DOHH2 (cell line): ENCODE measurements at regions not wholly inside any gene's neighbourhood (a gene's known extent, or its start where the extent isn't known, plus 50 kb on each side); places are given as distances from the start of the nearest gene placed in this dataset.

Source experiments
- H3F3A ChIP-seq: fragments of 200-600 bp; sonication (generic), shearing (Covaris generic); 2 replicates; pipeline ENCODE4 v1.6.0; 2016; ENCODE audit warnings: antibody characterized with exemption, mild to moderate bottlenecking; ENCODE audit not compliant: control insufficient read depth, insufficient read depth
- H3K27ac ChIP-seq: fragments of 200-600 bp; sonication (generic); 2 replicates; pipeline ENCODE4 v1.5.1; 2014; ENCODE audit warnings: low read depth, mild to moderate bottlenecking, low read length, moderate library complexity
- H3K27me3 ChIP-seq: fragments of 200-600 bp; sonication (generic); 2 replicates; pipeline ENCODE4 v1.6.1; 2014; ENCODE audit warnings: mild to moderate bottlenecking, low read length, mixed read lengths; ENCODE audit not compliant: control insufficient read depth
- H3K36me3 ChIP-seq: fragments of 200-600 bp; sonication (generic); 2 replicates; pipeline ENCODE4 v1.6.1; 2014; ENCODE audit warnings: mild to moderate bottlenecking, low read length, moderate library complexity, mixed read lengths; ENCODE audit not compliant: control insufficient read depth
- H3K4me1 ChIP-seq: fragments of 200-600 bp; sonication (generic); 2 replicates; pipeline ENCODE4 v1.6.1; 2014; ENCODE audit warnings: mild to moderate bottlenecking, low read length, mixed read lengths; ENCODE audit not compliant: control insufficient read depth
- H3K4me2 ChIP-seq: fragments of 200-600 bp; sonication (generic); 2 replicates; pipeline ENCODE4 v1.6.0; 2014; ENCODE audit warnings: mild to moderate bottlenecking, low read length, moderate library complexity
- H3K4me3 ChIP-seq: fragments of 200-600 bp; sonication (generic); 2 replicates; pipeline ENCODE4 v1.5.1; 2014; ENCODE audit warnings: mild to moderate bottlenecking, low read length, mixed read lengths
- H3K79me2 ChIP-seq: fragments of 200-600 bp; sonication (generic); 2 replicates; pipeline ENCODE4 v1.6.1; 2014; ENCODE audit warnings: mild to moderate bottlenecking, low read length, mixed read lengths; ENCODE audit not compliant: control insufficient read depth
- H3K9me2 ChIP-seq: fragments of 200-600 bp; sonication (generic); replicated peaks from 2 replicates; pipeline ENCODE4 v1.6.1; 2014; ENCODE audit warnings: mild to moderate bottlenecking, low read length, mixed read lengths; ENCODE audit not compliant: control insufficient read depth
- H3K9me3 ChIP-seq: fragments of 200-600 bp; sonication (generic); 2 replicates; pipeline ENCODE4 v1.6.1; 2014; ENCODE audit warnings: antibody characterized with exemption, low read length, mixed read lengths; ENCODE audit not compliant: control insufficient read depth, insufficient read depth
- H4K20me1 ChIP-seq: fragments of 200-600 bp; sonication (generic); 2 replicates; pipeline ENCODE4 v1.6.0; 2014; ENCODE audit warnings: low read depth, mild to moderate bottlenecking, antibody characterized with exemption, low read length, moderate library complexity; ENCODE audit not compliant: control insufficient read depth, insufficient read depth
- EZH2phosphoT487 ChIP-seq: fragments of 200-600 bp; sonication (generic); IDR thresholded peaks from 2 replicates; pipeline ENCODE4 v1.6.1; 2017; ENCODE audit warnings: borderline replicate concordance, mild to moderate bottlenecking, antibody characterized with exemption, low read length, moderate library complexity, mixed read lengths
- TF ChIP-seq, protein P1 (sequence below): fragments of 200-600 bp; sonication (generic); IDR thresholded peaks from one replicate; pipeline ENCODE4 v1.5.1; 2014; ENCODE audit warnings: antibody characterized with exemption, mild to moderate bottlenecking, low read depth, low read length; ENCODE audit not compliant: poor library complexity, severe bottlenecking

DNA sequence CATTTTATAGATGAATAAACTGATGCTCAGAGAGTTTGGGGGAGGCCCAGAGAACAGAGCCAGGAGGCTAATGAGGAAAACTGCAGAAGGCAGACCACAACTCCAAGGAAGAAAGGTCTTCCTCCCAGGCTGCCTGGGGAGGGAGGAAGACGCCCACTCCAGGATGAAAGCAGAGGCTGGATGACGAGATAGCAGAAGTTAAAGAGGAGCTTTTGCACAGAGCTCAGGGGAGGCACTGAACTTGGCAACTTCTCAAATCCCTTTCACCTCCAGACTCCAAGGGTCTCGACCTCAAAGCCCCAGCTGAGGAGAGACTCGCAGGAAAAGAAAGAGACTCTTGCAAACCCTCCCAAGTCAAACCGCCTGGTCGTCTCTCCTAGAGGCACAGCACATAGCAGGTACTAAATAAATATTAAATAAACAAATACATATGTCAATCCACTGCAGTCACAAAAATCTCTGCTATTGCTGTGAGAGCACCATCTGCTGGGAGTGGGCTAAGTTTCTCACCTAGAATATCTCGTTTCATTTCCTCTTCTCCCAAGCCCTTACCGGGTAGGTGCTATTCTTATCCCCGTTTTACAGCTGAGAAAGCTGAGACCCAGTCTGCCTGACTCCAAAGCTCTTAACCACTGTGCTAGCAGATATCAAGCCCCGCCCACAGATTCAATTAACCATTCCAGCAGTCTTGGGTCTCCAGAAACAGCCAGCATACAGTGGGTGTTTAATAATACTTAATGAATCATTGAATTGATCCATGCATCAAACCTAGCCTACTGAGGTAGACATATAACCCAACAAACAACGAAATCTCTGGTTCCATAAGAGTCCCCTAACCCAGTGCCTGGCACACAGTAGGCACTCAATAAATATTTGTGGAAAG lies 97.8 kb upstream of the HAND1 start:
- Histone ChIP-seq H4K20me1 (no peaks in the 10 kb centered on the region), H3K9me3 (no peaks in the 10 kb centered on the region), H3K9me2 (no peaks in the 10 kb centered on the region), H3K27ac (no peak overlapping the region), H3K4me2 (no peak overlapping the region), H3K27me3 (peaks cover 13% of the 10 kb centered on the region), H3K4me3 (no peak overlapping the region), H3K4me1 (peaks cover 5% of the 10 kb centered on the region), H3K79me2 (no peaks in the 10 kb centered on the region), H3F3A (no peaks in the 10 kb centered on the region), H3K36me3 (no peaks in the 10 kb centered on the region)
- TF ChIP-seq, protein P1, sequence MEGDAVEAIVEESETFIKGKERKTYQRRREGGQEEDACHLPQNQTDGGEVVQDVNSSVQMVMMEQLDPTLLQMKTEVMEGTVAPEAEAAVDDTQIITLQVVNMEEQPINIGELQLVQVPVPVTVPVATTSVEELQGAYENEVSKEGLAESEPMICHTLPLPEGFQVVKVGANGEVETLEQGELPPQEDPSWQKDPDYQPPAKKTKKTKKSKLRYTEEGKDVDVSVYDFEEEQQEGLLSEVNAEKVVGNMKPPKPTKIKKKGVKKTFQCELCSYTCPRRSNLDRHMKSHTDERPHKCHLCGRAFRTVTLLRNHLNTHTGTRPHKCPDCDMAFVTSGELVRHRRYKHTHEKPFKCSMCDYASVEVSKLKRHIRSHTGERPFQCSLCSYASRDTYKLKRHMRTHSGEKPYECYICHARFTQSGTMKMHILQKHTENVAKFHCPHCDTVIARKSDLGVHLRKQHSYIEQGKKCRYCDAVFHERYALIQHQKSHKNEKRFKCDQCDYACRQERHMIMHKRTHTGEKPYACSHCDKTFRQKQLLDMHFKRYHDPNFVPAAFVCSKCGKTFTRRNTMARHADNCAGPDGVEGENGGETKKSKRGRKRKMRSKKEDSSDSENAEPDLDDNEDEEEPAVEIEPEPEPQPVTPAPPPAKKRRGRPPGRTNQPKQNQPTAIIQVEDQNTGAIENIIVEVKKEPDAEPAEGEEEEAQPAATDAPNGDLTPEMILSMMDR, result peak; percentile 43
- TF ChIP-seq EZH2phosphoT487, result no peak

DNA sequence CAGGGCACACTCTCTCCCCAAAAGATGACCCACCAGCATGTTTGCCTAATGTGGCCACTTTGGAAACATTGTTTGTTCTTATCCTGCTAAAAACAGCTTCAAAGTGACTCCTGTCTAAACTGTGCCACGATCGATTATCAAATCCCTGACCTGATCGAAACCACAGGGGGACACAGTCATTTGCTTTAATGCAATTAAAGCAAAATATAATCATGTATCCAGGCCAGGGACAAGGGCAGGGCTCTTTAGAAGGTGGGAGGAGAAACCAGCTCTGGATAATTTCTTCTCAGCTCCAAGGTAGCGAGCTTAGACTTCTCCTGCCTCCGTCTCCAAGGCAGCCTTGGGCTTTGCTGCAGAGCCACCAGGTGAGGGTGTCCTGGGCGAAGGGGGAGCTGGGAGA lies 95.0 kb upstream of the HAND1 start:
- Histone ChIP-seq H3K9me3 (no peaks in the 10 kb centered on the region), H3K27me3 (peaks cover 13% of the 10 kb centered on the region), H3K4me2 (no peak overlapping the region), H3K4me3 (no peak overlapping the region), H3K9me2 (no peaks in the 10 kb centered on the region), H3K4me1 (peaks cover 5% of the 10 kb centered on the region), H3K27ac (no peak overlapping the region), H3F3A (no peaks in the 10 kb centered on the region), H3K36me3 (no peaks in the 10 kb centered on the region), H3K79me2 (no peaks in the 10 kb centered on the region), H4K20me1 (no peaks in the 10 kb centered on the region)
- no peak for TF ChIP-seq EZH2phosphoT487
- TF ChIP-seq, protein P1, result no peak

DNA sequence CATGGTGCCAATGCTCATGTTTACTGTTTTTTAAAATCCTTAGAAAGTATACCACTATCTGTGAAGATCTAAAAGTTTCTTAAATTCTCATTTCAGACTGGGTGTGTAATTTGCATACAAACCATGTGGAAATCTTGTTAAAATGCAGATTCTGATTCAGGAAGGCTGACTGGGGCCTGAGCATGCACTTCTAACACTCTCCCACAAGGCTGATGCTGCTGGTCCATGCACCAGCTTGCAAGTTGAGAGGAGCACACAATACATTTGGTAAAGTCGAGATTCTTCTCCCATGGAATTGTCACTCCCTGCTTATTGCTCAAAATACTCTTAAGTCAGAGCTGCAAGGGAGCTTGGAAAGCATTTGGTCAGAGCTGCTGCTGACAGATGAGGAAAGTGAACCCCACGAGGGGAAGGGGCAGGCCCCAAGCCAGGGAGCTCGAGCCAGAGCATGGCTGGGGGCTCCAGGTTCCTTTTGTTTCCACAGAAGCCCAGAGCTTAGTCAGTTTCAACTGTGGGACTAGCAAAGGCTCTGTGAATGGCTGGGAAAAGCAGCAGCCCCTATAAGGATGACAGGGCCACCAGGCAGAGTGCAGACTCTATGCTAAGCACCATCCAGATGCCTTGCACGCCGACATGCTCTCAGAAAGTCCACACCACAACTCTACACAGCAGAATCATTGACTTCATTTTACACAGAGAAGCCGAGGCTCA lies 93.5 kb upstream of the HAND1 start:
- Histone ChIP-seq H3K36me3 (no peaks in the 10 kb centered on the region), H3K4me1 (peaks cover 5% of the 10 kb centered on the region), H3K9me2 (no peaks in the 10 kb centered on the region), H3K27me3 (peaks cover 8% of the 10 kb centered on the region), H4K20me1 (no peaks in the 10 kb centered on the region), H3K9me3 (no peaks in the 10 kb centered on the region), H3K79me2 (no peaks in the 10 kb centered on the region), H3K4me2 (no peak overlapping the region), H3F3A (no peaks in the 10 kb centered on the region), H3K4me3 (no peak overlapping the region), H3K27ac (no peak overlapping the region)
- TF ChIP-seq EZH2phosphoT487, result no peak
- TF ChIP-seq, protein P1, result no peak
